ENCODE measurements at regions not wholly inside any gene's neighbourhood (a gene's known extent, or its start where the extent isn't known, plus 50 kb on each side); places are given as distances from the start of the nearest gene placed in this dataset.

DNA sequence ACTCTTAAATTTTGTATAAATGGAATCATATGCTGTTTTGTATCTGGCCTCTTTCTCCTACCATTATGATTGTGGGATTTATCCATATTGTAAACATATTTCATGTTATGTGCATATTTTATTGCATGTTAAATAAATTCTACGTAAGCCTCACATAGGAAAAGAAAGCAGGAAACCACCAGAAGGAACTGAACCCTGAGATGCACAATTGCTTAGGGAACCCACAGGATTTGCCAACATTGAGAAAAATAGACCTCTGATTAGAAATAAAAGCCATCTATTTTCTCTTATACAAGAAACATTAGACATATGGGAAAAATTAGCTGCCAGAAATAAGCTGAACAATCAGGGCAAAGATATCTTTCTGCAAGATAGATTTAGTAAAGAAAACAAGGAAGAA, 111.2 kb upstream of the CARMIL1 start:
- Histone ChIP-seq H3K27me3 (no peaks in the 10 kb centered on the region), H3K36me3 (no peaks in the 10 kb centered on the region), H3K4me3 (ENCODE audit: low read depth, low read length) (no peak overlapping the region), H3K4me1 (0 out of 2 replicates have a peak, but pooled peaks cover 2% of the 10 kb centered on the region), H3K9me3 (no peaks in the 10 kb centered on the region)
- TF ChIP-seq, protein P1, sequence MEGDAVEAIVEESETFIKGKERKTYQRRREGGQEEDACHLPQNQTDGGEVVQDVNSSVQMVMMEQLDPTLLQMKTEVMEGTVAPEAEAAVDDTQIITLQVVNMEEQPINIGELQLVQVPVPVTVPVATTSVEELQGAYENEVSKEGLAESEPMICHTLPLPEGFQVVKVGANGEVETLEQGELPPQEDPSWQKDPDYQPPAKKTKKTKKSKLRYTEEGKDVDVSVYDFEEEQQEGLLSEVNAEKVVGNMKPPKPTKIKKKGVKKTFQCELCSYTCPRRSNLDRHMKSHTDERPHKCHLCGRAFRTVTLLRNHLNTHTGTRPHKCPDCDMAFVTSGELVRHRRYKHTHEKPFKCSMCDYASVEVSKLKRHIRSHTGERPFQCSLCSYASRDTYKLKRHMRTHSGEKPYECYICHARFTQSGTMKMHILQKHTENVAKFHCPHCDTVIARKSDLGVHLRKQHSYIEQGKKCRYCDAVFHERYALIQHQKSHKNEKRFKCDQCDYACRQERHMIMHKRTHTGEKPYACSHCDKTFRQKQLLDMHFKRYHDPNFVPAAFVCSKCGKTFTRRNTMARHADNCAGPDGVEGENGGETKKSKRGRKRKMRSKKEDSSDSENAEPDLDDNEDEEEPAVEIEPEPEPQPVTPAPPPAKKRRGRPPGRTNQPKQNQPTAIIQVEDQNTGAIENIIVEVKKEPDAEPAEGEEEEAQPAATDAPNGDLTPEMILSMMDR (IDR thresholded peaks at IDR 0.05; ENCODE audit: low read depth, low read length) = no peak
- DNase-seq = no peak

DNA sequence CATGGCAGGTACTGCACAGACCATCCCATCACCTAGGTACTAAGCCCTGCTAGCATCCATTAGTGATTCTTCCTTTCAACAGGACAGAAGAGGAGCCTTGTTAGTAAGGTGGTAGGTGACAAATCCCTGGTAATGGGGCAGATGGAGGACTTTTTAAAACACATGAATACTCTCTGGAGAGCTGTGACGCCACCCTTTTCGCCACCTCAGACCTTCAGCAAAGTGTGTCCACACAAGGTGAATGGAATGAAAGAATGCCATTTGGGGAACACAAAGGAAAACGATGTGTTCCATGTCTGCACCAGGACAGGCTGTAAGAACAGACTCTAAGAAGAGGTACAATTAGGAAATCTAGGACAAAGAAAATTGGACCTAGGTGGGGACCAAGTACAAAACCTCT, 110.5 kb upstream of the CARMIL1 start:
- Histone ChIP-seq H3K36me3 (no peaks in the 10 kb centered on the region), H3K4me3 (ENCODE audit: low read depth, low read length) (no peak overlapping the region), H3K9me3 (no peaks in the 10 kb centered on the region), H3K4me1 (peaks cover 4% of the 10 kb centered on the region; the same call in 1 of the 2 replicates), H3K27me3 (no peaks in the 10 kb centered on the region)
- DNase-seq = no peak
- TF ChIP-seq, protein P1 (IDR thresholded peaks at IDR 0.05; ENCODE audit: low read depth, low read length) = no peak

DNA sequence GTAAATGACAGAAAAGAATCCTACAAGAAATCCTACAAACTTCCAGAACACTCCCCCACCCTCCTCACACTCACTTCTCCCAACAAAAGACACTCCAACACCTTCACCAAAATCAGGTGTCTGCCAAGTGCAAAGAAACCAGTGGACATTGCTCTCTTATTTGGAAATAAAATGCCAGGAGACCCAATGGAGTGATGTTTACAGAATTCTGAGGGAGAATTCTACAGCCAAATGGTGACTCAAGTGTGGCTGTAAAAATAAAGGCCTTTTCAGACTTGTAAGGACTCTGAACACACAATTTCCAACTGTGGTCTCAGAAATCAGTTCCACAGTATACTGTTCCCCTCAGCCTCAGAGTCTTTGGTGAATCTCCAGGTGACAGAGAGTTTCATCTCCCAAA, 109.6 kb upstream of the CARMIL1 start:
- Histone ChIP-seq H3K27me3 (no peaks in the 10 kb centered on the region), H3K4me1 (peaks cover 5% of the 10 kb centered on the region; the same call in 1 of the 2 replicates), H3K4me3 (ENCODE audit: low read depth, low read length) (no peak overlapping the region), H3K36me3 (no peaks in the 10 kb centered on the region), H3K9me3 (no peaks in the 10 kb centered on the region)
- TF ChIP-seq, protein P1 (IDR thresholded peaks at IDR 0.05; ENCODE audit: low read depth, low read length) = no peak
- DNase-seq = no peak

DNA sequence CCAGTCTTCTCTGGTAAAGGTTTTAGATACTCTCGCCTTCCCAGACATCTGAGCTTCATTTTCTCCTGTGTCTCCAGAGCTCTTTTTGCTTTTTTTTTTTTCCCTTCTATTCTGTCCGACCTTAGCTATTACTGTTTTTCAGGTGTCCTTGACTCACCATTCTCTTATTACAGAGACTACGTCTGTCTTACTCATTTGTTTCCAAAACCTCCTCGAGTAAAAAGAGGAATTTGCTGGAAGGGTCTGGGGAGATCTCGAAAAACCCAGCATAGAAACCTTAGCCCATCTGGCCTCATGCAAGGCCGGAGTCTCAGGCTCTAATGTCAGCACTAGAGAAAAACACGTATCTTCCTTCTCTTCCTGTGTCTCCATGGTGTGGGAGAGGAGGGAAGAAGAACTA, 109.2 kb upstream of the CARMIL1 start:
- H3K36me3 ChIP-seq = no peaks in the 10 kb centered on the region
- H3K27me3 ChIP-seq = no peaks in the 10 kb centered on the region
- TF ChIP-seq, protein P1 (IDR thresholded peaks at IDR 0.05; ENCODE audit: low read depth, low read length) = no peak
- H3K4me3 ChIP-seq (ENCODE audit: low read depth, low read length) = no peak overlapping the region
- peaks cover 5% of the 10 kb centered on the region; the same call in 1 of the 2 replicates for H3K4me1 ChIP-seq
- DNase-seq = no peak
- no peaks in the 10 kb centered on the region for H3K9me3 ChIP-seq

DNA sequence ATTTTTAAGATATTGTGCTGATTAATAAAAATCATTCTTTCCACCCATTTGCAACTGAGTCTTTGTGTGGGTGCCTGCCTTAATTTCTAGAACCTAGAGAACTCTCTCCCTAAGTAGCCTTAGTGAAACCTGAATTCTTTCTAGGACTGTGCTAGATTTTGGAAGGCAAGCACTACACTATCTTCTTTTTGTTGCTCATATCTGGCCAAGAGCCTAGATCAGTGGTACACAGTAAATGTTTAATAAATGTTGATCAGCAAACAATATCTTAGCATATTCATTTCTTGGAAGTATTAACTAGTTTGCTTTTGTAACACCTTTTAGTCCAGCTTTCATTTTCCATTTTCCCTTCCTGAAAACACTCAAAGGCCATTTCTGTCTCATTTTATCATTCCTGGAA, 108.5 kb upstream of the CARMIL1 start:
- no peak overlapping the region for H3K4me3 ChIP-seq (ENCODE audit: low read depth, low read length)
- H3K9me3 ChIP-seq = no peaks in the 10 kb centered on the region
- no peaks in the 10 kb centered on the region for H3K27me3 ChIP-seq
- no peak for DNase-seq
- no peaks in the 10 kb centered on the region for H3K36me3 ChIP-seq
- TF ChIP-seq, protein P1 (IDR thresholded peaks at IDR 0.05; ENCODE audit: low read depth, low read length) = no peak
- peaks cover 5% of the 10 kb centered on the region; the same call in 1 of the 2 replicates for H3K4me1 ChIP-seq

DNA sequence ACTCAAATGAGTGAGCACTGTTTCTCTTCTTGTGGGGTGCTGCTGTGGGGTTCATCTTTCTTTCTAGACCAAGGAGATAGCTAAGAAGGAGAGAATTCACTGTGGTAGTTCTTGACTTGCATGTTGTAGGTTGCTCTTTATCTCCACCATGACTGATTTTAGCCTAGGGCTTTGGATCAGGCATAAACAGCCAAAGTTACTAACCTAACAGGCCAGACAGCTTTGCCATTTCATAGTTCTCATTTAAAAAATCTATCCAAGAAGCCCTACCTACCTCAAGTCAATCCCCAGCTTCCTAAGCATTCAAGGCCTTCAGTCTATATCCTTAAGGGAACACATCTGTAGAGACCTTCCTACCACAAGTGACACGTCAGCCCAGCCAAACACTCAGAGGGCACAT, 107.9 kb upstream of the CARMIL1 start:
- peaks cover 5% of the 10 kb centered on the region; the same call in 1 of the 2 replicates for H3K4me1 ChIP-seq
- DNase-seq = no peak

More for the DNA sequence above, 107.9 kb upstream of the CARMIL1 start:
- H3K4me3 ChIP-seq (ENCODE audit: low read depth, low read length) = no peak overlapping the region
- H3K36me3 ChIP-seq = no peaks in the 10 kb centered on the region
- no peaks in the 10 kb centered on the region for H3K9me3 ChIP-seq
- H3K27me3 ChIP-seq = no peaks in the 10 kb centered on the region
- TF ChIP-seq, protein P1 (IDR thresholded peaks at IDR 0.05; ENCODE audit: low read depth, low read length) = no peak

All from BE2C (cell line).